T-helper 17 cell (primary cell): ENCODE measurements at regions not wholly inside any gene's neighbourhood (a gene's known extent, or its start where the extent isn't known, plus 50 kb on each side); places are given as distances from the start of the nearest gene placed in this dataset.

ENCODE experiments used
- ATAC-seq: fragments of 150-1000 bp; cut with Tn5 transposase; 2 replicates; pipeline ENCODE4 v1.10.0; 2021; ENCODE audit warnings: mild to moderate bottlenecking, moderate library complexity
- DNase-seq, 3 donors: peaks; one replicate each; pipeline versions ENCODE4 v3.0.0 to v3.0.0-alpha.2; 2020 to 2021
- H3K9me3 ChIP-seq: one replicate; pipeline ENCODE4 v1.7.0; 2013; ENCODE audit warnings: low read length, mild to moderate bottlenecking; ENCODE audit not compliant: control insufficient read depth, poor library complexity, severe bottlenecking
- H3K27ac Mint-ChIP-seq: one replicate; pipeline ENCODE4 v1.8.0; 2022; ENCODE audit warnings: mild to moderate bottlenecking, moderate library complexity, mixed read lengths
- H3K27me3 Mint-ChIP-seq: one replicate; pipeline ENCODE4 v1.8.0; 2022; ENCODE audit warnings: mixed read lengths
- H3K36me3 Mint-ChIP-seq: one replicate; pipeline ENCODE4 v1.8.0; 2022; ENCODE audit warnings: low read depth, mixed read lengths
- H3K4me1 Mint-ChIP-seq: one replicate; pipeline ENCODE4 v1.8.0; 2022; ENCODE audit warnings: mild to moderate bottlenecking, mixed read lengths
- H3K4me3 Mint-ChIP-seq: one replicate; pipeline ENCODE4 v1.8.0; 2022; ENCODE audit warnings: mild to moderate bottlenecking, moderate library complexity, mixed read lengths

DNA sequence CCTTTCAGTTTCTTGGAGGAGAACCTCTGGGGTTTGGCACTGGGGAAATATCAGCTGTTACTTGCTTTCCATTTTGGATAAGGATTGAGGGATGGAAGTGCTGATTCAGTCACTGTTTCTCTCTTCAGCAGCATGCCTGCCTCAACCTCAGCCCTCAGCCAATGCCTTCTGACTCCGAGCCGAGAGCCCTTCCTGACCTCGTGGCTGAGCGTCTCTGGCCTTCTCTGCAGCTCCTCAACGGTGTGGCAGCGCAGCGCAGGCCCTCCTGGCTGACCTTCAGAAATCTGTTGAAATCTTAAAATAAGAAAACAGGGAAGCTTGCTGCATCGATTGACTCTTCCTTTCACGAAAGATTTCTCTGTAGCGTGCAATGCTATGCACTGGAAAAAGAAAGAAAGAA is 434.3 kb upstream of the FAT1 start:
- DNase-seq (no peak), ATAC-seq (no peak)
- H3K4me3 Mint-ChIP-seq, result no peak overlapping the region
- H3K27ac Mint-ChIP-seq, result no peak overlapping the region
- no peaks in the 10 kb centered on the region for H3K27me3 Mint-ChIP-seq
- no peaks in the 10 kb centered on the region for H3K36me3 Mint-ChIP-seq
- no peaks in the 10 kb centered on the region for H3K9me3 ChIP-seq
- no peaks in the 10 kb centered on the region for H3K4me1 Mint-ChIP-seq

DNA sequence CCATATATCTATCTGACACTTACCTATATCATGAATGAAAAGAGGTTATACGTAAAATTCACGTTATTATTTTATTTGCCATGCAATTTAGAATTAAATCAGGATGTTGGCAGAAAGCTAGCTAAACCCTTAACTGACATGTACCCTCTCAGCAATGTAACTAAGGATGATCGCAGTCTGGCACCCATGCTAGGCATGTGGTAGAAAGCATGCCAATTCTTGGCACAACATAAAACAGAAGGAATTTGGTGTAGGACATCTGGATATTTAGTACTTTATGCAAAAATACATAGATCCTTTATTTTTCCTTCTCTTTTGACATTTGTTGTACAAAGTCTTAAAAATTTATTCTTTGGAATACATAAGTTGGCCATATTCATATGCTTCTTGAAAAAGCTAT is 436.8 kb upstream of the FAT1 start:
- Mint-ChIP-seq H3K27ac (no peak overlapping the region), H3K36me3 (no peaks in the 10 kb centered on the region), H3K4me3 (no peak overlapping the region), H3K4me1 (no peaks in the 10 kb centered on the region), H3K27me3 (no peaks in the 10 kb centered on the region)
- no peaks in the 10 kb centered on the region for H3K9me3 ChIP-seq
- DNase-seq, result no peak
- no peak for ATAC-seq

DNA sequence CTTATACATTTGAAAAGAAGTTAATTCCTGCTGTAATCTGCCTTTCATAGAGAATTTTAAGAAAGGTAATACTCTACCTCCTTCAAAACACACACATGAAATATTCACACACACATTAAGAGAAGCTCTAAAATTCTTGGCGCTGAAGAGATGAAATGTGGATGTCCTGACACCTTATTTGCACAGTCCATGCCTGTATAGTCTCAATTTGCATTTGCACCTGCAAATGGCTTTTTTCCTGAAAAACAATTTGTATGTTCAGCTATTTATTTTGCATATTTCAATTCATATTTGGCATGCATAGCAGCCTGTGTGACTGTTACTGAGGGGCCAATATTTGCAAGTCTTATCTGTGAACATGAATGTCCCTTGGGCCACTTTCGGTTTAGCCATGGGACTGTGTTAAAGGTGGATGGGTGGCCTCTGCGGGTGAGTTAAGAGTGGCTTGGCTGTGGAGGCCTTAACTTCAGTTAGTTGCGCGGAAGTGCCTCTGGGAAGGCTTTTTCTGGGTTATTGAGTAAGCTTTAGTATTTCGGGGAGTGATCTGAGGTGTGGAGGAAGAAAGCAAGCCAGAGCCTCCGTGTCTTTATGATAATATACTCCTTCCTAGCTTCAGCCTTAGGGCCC is 443.3 kb upstream of the FAT1 start:
- H3K9me3 ChIP-seq, result no peaks in the 10 kb centered on the region
- Mint-ChIP-seq H3K27ac (no peak overlapping the region), H3K4me1 (no peaks in the 10 kb centered on the region), H3K4me3 (no peak overlapping the region), H3K36me3 (no peaks in the 10 kb centered on the region), H3K27me3 (no peaks in the 10 kb centered on the region)
- DNase-seq (no peak), ATAC-seq (no peak)

DNA sequence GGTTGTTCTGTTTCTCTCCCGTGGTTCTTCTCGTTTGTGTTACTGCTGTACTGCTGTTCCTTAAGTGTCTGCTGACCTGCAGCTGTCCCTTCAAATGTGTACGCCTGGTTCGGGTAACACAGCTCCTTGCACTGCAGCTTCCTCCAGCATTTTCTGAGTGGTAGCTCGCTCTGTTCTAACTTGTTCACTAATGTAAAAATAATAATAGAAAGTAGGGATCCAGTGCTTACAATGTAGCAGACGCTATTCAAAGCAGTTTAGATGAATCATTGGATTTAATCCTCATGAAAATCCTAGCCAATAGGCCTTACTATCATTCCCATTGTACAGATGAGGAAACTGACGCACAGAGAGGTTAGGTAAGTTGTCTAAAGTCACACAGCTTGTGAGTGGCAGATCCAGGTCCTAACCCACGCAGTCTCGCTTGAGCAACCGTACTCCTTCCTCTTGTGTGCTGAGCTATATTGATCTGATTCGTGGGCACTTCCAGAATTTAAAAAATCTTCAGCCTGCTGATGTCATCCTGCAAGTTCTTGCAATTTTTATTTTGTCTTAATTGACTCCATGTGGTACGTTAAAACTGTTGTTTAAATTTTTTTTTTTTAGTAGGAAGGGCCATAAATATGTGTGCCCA is 448.2 kb upstream of the FAT1 start:
- DNase-seq (no peak), ATAC-seq (no peak)
- H3K9me3 ChIP-seq, result no peaks in the 10 kb centered on the region
- no peaks in the 10 kb centered on the region for H3K4me1 Mint-ChIP-seq
- no peak overlapping the region for H3K4me3 Mint-ChIP-seq
- no peak overlapping the region for H3K27ac Mint-ChIP-seq
- no peaks in the 10 kb centered on the region for H3K27me3 Mint-ChIP-seq
- no peaks in the 10 kb centered on the region for H3K36me3 Mint-ChIP-seq

DNA sequence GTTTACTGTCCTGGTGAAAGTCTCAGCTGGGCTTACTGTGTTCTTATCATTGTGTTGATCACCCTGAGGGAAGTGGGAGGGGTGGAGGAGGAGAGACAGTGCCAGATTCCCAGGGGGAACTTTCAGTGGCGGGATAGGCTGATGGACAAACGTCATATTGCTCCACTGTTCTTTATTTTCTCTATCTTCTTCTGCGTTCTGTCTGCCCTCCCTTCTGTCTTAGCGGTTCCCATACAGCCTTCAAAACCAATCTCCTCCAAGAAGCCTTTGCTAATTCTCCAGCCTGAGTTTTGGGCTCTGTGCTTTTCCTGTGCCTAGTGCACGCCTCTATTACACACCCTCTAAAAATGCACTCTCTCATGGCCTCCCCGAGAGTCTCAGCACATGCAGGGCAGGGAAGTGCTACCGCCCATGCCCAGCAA is 448.7 kb upstream of the FAT1 start:
- H3K27me3 Mint-ChIP-seq, result no peaks in the 10 kb centered on the region
- H3K27ac Mint-ChIP-seq, result no peak overlapping the region
- no peaks in the 10 kb centered on the region for H3K4me1 Mint-ChIP-seq
- H3K9me3 ChIP-seq, result no peaks in the 10 kb centered on the region
- H3K4me3 Mint-ChIP-seq, result no peak overlapping the region
- ATAC-seq (no peak), DNase-seq (no peak)
- H3K36me3 Mint-ChIP-seq, result no peaks in the 10 kb centered on the region

DNA sequence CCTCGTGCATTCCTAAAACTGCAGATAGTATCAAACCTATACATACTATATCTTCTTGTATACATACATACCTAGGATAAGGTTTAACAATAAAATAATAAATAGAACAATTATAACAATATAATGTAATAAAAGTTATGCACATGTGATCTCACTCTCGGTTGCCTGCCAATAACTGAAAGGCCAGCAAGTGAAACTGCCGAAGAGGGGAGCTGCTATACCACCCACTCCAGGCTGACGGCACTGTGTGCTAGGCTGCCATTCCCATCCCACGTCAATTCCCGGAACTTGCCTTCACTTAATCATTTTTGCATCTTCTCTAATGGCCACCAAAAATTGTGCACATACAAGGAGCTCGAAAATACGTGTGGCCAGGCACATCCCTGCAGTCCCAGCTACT is 451.1 kb upstream of the FAT1 start:
- Mint-ChIP-seq H3K36me3 (no peaks in the 10 kb centered on the region), H3K4me1 (no peaks in the 10 kb centered on the region), H3K4me3 (no peak overlapping the region), H3K27ac (no peak overlapping the region), H3K27me3 (no peaks in the 10 kb centered on the region)
- no peaks in the 10 kb centered on the region for H3K9me3 ChIP-seq
- DNase-seq (no peak), ATAC-seq (no peak)

DNA sequence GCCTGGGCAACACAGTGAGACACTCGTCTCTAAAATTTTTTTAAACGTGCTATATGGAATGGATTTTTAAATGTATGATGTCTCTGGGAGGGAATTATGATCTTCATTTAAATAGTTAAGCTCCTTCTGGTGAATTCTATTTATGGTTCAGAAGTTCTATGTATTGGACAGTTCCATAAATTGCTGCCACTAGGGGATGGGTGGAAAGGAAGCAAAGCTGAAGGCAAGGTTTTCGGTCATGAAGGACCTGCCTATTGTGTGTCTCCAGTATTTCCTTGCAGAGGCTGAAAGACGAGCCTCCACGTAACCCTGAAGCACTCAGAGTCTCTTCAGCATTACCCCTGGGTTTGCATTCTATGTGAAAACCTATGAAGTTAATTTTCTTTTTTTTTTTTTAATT is 451.5 kb upstream of the FAT1 start:
- H3K9me3 ChIP-seq, result no peaks in the 10 kb centered on the region
- DNase-seq, result no peak
- no peak overlapping the region for H3K4me3 Mint-ChIP-seq
- ATAC-seq, result no peak
- no peak overlapping the region for H3K27ac Mint-ChIP-seq
- no peaks in the 10 kb centered on the region for H3K36me3 Mint-ChIP-seq
- no peaks in the 10 kb centered on the region for H3K27me3 Mint-ChIP-seq
- no peaks in the 10 kb centered on the region for H3K4me1 Mint-ChIP-seq

DNA sequence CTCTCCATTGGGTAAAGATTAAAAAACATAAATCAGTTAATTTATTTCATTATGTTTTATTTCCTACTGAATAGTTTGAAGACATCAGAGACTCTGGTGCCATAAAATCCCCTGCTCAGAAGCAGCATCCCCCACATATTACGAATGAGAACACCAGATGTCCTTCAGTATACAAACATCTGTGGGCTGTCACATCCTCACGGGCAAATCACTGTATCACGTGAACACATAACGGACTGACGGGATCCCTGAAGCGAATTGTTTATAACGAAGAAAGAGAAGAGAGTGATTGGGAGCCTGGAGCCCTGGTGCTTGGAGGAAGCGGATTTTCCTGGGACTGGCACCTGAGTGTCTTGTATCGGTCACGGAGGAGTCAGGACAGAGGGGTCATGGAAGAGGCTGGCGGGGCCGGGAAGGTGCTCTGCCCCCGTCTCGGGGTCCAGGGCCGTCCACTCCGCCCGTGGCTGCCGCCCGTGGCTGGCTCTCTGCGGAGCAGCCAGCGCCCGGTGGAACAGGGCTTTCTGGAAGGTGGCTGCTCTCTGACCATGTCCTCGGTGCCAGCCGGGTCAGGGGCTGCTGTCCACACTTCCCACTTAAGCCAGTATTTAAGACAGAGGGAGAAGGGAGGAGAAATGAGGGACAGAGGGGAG is 452.7 kb upstream of the FAT1 start:
- Mint-ChIP-seq H3K36me3 (no peaks in the 10 kb centered on the region), H3K4me1 (no peaks in the 10 kb centered on the region), H3K27ac (no peak overlapping the region), H3K4me3 (no peak overlapping the region), H3K27me3 (no peaks in the 10 kb centered on the region)
- DNase-seq (no peak), ATAC-seq (no peak)
- H3K9me3 ChIP-seq, result no peaks in the 10 kb centered on the region

DNA sequence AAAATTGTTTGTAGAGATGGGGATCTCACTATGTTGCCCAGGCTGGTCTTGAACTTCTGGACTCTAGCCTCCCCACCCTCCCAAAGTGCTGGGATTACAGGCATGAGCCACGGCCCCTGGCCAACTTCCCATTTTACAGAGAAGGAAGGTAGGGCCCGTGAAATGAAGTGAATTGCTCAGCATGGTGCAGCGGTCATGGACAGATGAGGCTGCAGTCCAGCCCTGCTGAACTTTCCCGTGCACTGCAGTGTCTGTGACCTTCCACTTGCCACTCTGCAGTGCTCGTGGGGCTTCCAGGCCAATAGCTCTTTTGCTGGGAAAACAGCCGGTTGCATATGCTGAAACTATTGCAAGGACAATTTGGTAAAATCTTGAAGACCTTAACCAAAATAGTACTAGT is 454.4 kb upstream of the FAT1 start:
- H3K9me3 ChIP-seq, result no peaks in the 10 kb centered on the region
- Mint-ChIP-seq H3K36me3 (no peaks in the 10 kb centered on the region), H3K27ac (no peak overlapping the region), H3K4me1 (no peaks in the 10 kb centered on the region), H3K4me3 (no peak overlapping the region), H3K27me3 (no peaks in the 10 kb centered on the region)
- DNase-seq (no peak), ATAC-seq (no peak)

DNA sequence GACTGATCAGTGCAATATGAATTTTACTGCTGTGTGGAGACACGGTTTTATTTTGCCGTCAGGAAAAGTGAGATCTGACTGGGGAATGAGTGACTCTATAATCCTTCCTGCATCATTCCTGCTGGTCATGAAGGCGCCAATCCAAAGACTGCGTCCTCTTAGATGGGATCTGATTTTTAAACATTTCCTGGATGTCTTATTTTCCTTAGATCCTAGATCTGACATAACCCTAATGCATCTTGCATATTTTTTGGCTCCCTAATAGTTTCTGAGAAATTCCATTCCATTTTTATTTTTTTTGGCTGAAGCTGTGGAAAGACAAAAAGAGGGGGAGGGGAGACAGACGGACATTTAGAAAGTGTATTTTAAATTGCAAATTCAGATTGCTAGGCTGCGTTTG is 454.9 kb upstream of the FAT1 start:
- Mint-ChIP-seq H3K27me3 (no peaks in the 10 kb centered on the region), H3K27ac (no peak overlapping the region), H3K4me1 (no peaks in the 10 kb centered on the region), H3K36me3 (no peaks in the 10 kb centered on the region), H3K4me3 (no peak overlapping the region)
- DNase-seq (no peak), ATAC-seq (no peak)
- no peaks in the 10 kb centered on the region for H3K9me3 ChIP-seq

DNA sequence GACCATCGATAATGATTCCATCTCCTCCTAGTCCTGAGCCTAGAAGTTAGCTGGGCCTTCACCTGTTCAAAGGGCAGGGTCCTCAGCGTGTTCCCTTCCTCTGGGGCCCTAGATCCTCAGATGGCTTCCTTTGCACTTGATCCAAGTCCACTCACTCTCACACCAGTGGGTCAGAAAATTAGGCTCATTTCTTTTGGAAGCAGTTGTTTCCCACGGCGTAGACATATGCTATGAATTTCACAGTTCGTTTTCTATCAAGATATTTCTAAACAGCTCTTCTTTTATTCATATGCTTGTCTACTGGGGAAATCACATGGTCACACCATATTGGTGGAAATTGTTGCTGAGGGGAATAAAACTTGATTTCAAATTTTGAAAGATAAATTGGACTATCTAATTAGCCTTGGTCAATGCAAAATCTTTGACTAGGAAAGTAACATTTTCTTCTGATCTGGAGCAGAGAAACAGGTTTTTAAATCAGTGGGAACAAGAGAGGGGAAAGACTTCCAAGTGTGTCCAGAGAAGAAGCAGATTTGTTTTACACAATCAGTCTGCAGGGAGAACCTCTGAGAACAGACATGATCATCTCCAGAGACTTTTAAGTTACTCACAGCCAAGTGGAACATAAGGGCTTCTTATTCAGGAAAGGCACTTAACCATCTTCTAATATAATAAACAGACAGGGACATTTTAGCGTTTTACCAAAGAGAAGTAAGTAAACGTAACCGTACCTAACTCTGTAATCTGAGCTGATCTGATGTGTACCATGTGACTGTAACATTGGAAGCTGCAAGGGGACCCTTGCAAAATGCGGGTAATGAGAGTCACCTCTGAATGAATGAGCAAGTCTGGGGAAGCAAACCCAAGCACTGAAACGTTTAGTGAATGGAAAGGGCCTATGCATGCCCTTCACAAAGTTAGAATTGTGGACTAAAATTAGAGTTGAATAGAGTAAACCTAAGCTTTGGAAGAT is 455.7 kb upstream of the FAT1 start:
- H3K27me3 Mint-ChIP-seq, result no peaks in the 10 kb centered on the region
- no peaks in the 10 kb centered on the region for H3K4me1 Mint-ChIP-seq
- ATAC-seq (no peak), DNase-seq (no peak)
- H3K36me3 Mint-ChIP-seq, result no peaks in the 10 kb centered on the region
- no peaks in the 10 kb centered on the region for H3K9me3 ChIP-seq
- H3K27ac Mint-ChIP-seq, result no peak overlapping the region
- no peak overlapping the region for H3K4me3 Mint-ChIP-seq

DNA sequence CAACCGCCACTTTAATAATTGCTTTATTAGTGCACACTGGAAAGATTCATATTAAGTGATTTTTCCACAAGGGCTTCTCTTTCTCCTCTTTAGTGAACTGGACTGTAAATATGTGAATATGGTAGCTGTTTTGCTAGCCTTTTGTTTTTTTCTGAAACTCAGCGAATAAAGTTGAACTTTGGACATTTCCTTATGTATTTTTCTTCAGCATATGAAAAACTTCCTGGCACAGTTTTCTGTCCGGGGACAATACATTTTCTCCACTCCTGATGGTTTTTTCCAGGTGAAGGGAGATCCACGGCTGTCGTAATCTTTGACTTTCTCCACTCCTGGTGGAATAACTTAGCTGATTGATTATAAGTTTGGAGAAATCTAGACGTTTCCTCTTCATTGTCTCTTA is 457.4 kb upstream of the FAT1 start:
- H3K27me3 Mint-ChIP-seq, result no peaks in the 10 kb centered on the region
- no peak overlapping the region for H3K27ac Mint-ChIP-seq
- no peaks in the 10 kb centered on the region for H3K4me1 Mint-ChIP-seq

DNA sequence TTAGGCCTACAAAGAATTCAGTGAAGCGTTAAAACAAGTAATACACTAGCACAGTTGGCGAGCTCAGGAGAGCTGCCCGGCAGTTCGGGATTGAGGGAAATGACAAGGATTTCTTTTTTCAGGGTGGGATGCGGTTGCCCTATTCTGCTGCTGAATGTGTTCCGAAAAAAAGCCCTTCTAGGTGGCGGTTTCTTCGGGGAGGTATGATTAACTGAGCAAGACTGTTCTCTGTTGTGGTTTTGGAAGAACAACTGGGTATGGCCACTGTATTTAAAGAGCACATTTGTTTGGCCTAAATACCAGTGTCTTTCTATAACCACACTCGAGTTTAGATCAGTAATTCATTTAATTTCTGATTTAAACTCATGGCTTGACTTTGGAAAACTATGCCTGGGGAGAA is 459.7 kb upstream of the FAT1 start:
- no peaks in the 10 kb centered on the region for H3K36me3 Mint-ChIP-seq
- ATAC-seq, result no peak

More for the DNA sequence above, 457.4 kb upstream of the FAT1 start:
- no peak for ATAC-seq
- Mint-ChIP-seq H3K36me3 (no peaks in the 10 kb centered on the region), H3K4me3 (no peak overlapping the region)
- DNase-seq, result no peak
- H3K9me3 ChIP-seq, result no peaks in the 10 kb centered on the region

More for the DNA sequence above, 459.7 kb upstream of the FAT1 start:
- Mint-ChIP-seq H3K4me3 (no peak overlapping the region), H3K4me1 (no peaks in the 10 kb centered on the region), H3K27ac (no peak overlapping the region), H3K27me3 (no peaks in the 10 kb centered on the region)
- no peaks in the 10 kb centered on the region for H3K9me3 ChIP-seq
- DNase-seq, result no peak
